ENCODE measurements at regions not wholly inside any gene's neighbourhood (a gene's known extent, or its start where the extent isn't known, plus 50 kb on each side); places are given as distances from the start of the nearest gene placed in this dataset.
A peak's percentile ranks its signal among the peaks of the same experiment; 100 is the strongest.

DNA sequence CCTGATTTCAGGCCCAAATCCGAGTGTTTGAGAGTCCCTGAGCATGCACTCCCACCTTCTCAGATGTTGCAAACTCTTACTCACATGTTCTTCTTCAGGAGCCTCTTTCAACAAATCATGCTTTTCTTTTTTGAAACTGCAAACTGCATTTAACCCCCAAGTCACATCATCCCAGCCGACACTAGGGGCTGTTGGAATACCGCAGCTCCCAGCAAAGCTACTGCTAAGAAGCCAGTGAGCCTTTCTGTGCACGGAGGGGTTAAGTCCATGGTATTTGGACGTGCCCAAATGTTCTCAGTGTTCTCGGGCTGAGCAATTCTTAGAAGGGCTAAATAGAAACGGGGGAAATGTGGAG is 282.9 kb downstream of the NFIB start:
- Histone ChIP-seq H3K27me3 (ENCODE audit: control insufficient read depth in 1 of 2, insufficient read depth in 2 of 2, low read length in 2 of 2) (no peaks in the 10 kb centered on the region), H3K9ac (ENCODE audit: insufficient read depth, low read depth, low read length) (no peak overlapping the region), H3K4me3 (replicated peaks in 1 of 3; ENCODE audit: insufficient read depth in 1 of 3, low read depth in 2 of 3, low read length in 3 of 3) (no peak overlapping the region), H3K27ac (ENCODE audit: extremely low read length, insufficient read depth, low read length) (no peak overlapping the region), H3K36me3 (replicated peaks in 1 of 2; ENCODE audit: control insufficient read depth in 1 of 2, insufficient read depth in 2 of 2, low read length in 2 of 2) (no peaks in the 10 kb centered on the region), H3K79me2 (ENCODE audit: insufficient read depth, low read length) (no peaks in the 10 kb centered on the region), H3K4me1 (ENCODE audit: insufficient read depth, low read length) (no peaks in the 10 kb centered on the region), H4K20me1 (ENCODE audit: insufficient read depth, low read length) (no peaks in the 10 kb centered on the region), H3K9me3 (ENCODE audit: low read length) (no peaks in the 10 kb centered on the region), H2AFZ (ENCODE audit: low read length) (no peak overlapping the region), H3K4me2 (ENCODE audit: low read depth, low read length) (no peak overlapping the region)
- intact Hi-C loops (cut with micrococcal nuclease; ENCODE audit: unreplicated experiment) (no loop called here), in situ Hi-C loops (cut with HindIII; ENCODE audit: extremely low pct_ligation_motif_present, low pct_unique_long_range_greater_than_20kb) (no loop called here)
- no peak for DNase-seq (ENCODE audit: low spot score)
- BruUV-seq (replicated peaks) = no TSS peak
- ChIA-PET CTCF (ENCODE audit: low intra/inter-chr PET ratio, low total read pairs) (no interaction called here), POLR2A (no interaction called here)
- WGBS (ENCODE audit: low lambda C conversion rate) = 13% methylated on average over 7 of the region's 7 CpGs
- FAIRE-seq = no peak
- no peak for ATAC-seq
- TF ChIP-seq, protein P1, sequence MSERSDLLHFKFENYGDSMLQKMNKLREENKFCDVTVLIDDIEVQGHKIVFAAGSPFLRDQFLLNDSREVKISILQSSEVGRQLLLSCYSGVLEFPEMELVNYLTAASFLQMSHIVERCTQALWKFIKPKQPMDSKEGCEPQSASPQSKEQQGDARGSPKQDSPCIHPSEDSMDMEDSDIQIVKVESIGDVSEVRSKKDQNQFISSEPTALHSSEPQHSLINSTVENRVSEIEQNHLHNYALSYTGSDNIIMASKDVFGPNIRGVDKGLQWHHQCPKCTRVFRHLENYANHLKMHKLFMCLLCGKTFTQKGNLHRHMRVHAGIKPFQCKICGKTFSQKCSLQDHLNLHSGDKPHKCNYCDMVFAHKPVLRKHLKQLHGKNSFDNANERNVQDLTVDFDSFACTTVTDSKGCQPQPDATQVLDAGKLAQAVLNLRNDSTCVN (CRISPR knock-in tag; IDR thresholded peaks at IDR 0.05; ENCODE audit: borderline replicate concordance) = no peak
- TF ChIP-seq ZNF652 (CRISPR knock-in tag; IDR thresholded peaks at IDR 0.05; ENCODE audit: borderline replicate concordance, low read depth) = peak; percentile 32; the same call in 1 of the 2 replicates

DNA sequence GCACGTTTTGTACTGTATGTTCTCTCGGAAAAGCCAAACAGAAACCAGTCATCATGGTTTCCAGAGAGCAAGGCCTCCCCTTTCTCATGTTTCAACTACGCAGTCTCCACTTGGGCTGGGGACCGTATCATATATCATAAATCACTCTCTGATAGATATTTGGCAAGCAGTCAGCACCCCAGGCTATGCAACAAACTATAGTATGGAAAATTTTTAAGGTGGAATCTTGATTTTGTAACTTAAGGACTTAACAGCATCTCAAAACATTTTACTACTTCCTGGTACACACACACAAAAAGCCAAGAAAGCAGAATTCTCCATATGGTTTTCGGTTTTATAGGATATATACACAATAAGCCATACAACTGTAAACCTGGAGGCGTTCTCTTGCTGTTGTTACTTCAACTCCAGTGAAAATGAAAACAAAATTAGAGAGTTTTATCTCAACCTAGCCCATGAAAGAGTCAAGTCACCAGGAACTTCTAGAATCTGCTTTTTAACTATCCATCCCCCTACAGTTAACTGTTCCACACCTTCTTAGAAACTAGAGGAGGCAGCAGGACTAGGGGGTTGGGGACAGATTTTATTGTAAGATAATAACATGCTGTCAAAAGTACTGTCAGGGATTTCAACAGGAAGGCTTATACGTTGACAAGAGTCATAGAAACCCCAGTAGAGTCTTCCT is 283.4 kb downstream of the NFIB start:
- no peak overlapping the region for H3K27ac ChIP-seq (ENCODE audit: extremely low read length, insufficient read depth, low read length)
- no peaks in the 10 kb centered on the region for H3K36me3 ChIP-seq (replicated peaks in 1 of 2; ENCODE audit: control insufficient read depth in 1 of 2, insufficient read depth in 2 of 2, low read length in 2 of 2)
- DNase-seq (ENCODE audit: low spot score) (no peak), FAIRE-seq (no peak), ATAC-seq (no peak)
- H3K4me1 ChIP-seq (ENCODE audit: insufficient read depth, low read length) = no peaks in the 10 kb centered on the region
- POLR2A ChIA-PET = no interaction called here
- H3K9me3 ChIP-seq (ENCODE audit: low read length) = no peaks in the 10 kb centered on the region
- in situ Hi-C loops (cut with HindIII; ENCODE audit: extremely low pct_ligation_motif_present, low pct_unique_long_range_greater_than_20kb) (no loop called here), intact Hi-C loops (cut with micrococcal nuclease; ENCODE audit: unreplicated experiment) (no loop called here)
- H3K9ac ChIP-seq (ENCODE audit: insufficient read depth, low read depth, low read length) = no peak overlapping the region
- CTCF ChIA-PET (ENCODE audit: low intra/inter-chr PET ratio, low total read pairs) = no interaction called here
- no peak overlapping the region for H2AFZ ChIP-seq (ENCODE audit: low read length)
- WGBS (ENCODE audit: low lambda C conversion rate) = 19% methylated on average over 7 of the region's 7 CpGs
- H4K20me1 ChIP-seq (ENCODE audit: insufficient read depth, low read length) = no peaks in the 10 kb centered on the region
- H3K27me3 ChIP-seq (ENCODE audit: control insufficient read depth in 1 of 2, insufficient read depth in 2 of 2, low read length in 2 of 2) = no peaks in the 10 kb centered on the region
- H3K4me3 ChIP-seq (replicated peaks in 1 of 3; ENCODE audit: insufficient read depth in 1 of 3, low read depth in 2 of 3, low read length in 3 of 3) = no peak overlapping the region
- no TSS peak for BruUV-seq (replicated peaks)
- H3K4me2 ChIP-seq (ENCODE audit: low read depth, low read length) = no peak overlapping the region
- H3K79me2 ChIP-seq (ENCODE audit: insufficient read depth, low read length) = no peaks in the 10 kb centered on the region
- TF ChIP-seq, protein P2, sequence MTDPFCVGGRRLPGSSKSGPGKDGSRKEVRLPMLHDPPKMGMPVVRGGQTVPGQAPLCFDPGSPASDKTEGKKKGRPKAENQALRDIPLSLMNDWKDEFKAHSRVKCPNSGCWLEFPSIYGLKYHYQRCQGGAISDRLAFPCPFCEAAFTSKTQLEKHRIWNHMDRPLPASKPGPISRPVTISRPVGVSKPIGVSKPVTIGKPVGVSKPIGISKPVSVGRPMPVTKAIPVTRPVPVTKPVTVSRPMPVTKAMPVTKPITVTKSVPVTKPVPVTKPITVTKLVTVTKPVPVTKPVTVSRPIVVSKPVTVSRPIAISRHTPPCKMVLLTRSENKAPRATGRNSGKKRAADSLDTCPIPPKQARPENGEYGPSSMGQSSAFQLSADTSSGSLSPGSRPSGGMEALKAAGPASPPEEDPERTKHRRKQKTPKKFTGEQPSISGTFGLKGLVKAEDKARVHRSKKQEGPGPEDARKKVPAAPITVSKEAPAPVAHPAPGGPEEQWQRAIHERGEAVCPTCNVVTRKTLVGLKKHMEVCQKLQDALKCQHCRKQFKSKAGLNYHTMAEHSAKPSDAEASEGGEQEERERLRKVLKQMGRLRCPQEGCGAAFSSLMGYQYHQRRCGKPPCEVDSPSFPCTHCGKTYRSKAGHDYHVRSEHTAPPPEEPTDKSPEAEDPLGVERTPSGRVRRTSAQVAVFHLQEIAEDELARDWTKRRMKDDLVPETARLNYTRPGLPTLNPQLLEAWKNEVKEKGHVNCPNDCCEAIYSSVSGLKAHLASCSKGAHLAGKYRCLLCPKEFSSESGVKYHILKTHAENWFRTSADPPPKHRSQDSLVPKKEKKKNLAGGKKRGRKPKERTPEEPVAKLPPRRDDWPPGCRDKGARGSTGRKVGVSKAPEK (CRISPR knock-in tag; IDR thresholded peaks at IDR 0.05; ENCODE audit: borderline replicate concordance) = no peak
- TF ChIP-seq, protein P3, sequence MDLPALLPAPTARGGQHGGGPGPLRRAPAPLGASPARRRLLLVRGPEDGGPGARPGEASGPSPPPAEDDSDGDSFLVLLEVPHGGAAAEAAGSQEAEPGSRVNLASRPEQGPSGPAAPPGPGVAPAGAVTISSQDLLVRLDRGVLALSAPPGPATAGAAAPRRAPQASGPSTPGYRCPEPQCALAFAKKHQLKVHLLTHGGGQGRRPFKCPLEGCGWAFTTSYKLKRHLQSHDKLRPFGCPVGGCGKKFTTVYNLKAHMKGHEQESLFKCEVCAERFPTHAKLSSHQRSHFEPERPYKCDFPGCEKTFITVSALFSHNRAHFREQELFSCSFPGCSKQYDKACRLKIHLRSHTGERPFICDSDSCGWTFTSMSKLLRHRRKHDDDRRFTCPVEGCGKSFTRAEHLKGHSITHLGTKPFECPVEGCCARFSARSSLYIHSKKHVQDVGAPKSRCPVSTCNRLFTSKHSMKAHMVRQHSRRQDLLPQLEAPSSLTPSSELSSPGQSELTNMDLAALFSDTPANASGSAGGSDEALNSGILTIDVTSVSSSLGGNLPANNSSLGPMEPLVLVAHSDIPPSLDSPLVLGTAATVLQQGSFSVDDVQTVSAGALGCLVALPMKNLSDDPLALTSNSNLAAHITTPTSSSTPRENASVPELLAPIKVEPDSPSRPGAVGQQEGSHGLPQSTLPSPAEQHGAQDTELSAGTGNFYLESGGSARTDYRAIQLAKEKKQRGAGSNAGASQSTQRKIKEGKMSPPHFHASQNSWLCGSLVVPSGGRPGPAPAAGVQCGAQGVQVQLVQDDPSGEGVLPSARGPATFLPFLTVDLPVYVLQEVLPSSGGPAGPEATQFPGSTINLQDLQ (CRISPR knock-in tag; IDR thresholded peaks at IDR 0.05) = no peak
- TF ChIP-seq SMARCE1 (IDR thresholded peaks at IDR 0.05; ENCODE audit: borderline replicate concordance) (no peak), RELA (CRISPR knock-in tag; IDR thresholded peaks at IDR 0.05) (no peak)
- TF ChIP-seq, protein P4, sequence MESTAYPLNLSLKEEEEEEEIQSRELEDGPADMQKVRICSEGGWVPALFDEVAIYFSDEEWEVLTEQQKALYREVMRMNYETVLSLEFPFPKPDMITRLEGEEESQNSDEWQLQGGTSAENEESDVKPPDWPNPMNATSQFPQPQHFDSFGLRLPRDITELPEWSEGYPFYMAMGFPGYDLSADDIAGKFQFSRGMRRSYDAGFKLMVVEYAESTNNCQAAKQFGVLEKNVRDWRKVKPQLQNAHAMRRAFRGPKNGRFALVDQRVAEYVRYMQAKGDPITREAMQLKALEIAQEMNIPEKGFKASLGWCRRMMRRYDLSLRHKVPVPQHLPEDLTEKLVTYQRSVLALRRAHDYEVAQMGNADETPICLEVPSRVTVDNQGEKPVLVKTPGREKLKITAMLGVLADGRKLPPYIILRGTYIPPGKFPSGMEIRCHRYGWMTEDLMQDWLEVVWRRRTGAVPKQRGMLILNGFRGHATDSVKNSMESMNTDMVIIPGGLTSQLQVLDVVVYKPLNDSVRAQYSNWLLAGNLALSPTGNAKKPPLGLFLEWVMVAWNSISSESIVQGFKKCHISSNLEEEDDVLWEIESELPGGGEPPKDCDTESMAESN (CRISPR knock-in tag; conservative IDR thresholded peaks at IDR 0.05) = no peak
